Body of pancreas (tissue), 4 donors: ENCODE measurements at regions not wholly inside any gene's neighbourhood (a gene's known extent, or its start where the extent isn't known, plus 50 kb on each side); places are given as distances from the start of the nearest gene placed in this dataset.
"Not testable (repeated sequence)": the region's sequence is repeated elsewhere in the genome, so short reads cannot be mapped to it uniquely, and the experiment has no call there.

Experiments
- POLR2A ChIP-seq, 3 donors: fragments of 450-650 bp; IDR thresholded peaks; one replicate each; pipeline ENCODE4 v1.6.1; 2016; ENCODE audit warnings: antibody characterized with exemption in 3 of 3, mild to moderate bottlenecking in 2 of 3
- TF ChIP-seq, protein P1 (sequence below), 7 experiments: fragments of 450-650 bp in 4 of 7; fragments of 200-600 bp in 3 of 7; sonication (generic) in 3 of 7; IDR thresholded peaks; one replicate each; pipeline ENCODE4 v1.5.1; 2016 to 2019; ENCODE audit warnings: antibody characterized with exemption in 7 of 7

DNA sequence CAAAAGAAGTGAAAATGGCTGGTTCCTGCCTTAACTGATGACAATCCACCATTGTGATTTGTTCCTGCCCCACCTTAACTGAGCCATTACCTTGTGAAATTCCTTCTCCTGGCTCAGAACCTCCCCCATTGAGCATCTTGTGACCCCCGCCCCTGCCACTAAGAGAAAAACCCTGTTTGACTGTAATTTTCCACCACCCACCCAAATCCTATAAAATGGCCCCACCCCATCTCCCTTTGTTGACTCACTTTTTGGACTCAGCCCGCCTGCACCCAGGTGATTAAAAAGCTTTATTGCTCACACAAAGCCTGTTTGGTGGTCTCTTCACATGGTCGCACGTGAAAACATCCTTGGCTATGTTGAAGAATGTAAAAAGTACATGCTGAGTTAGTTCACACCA lies 197.6 kb upstream of the FBN2 start:
- not testable (repeated sequence) for TF ChIP-seq POLR2A (IDR thresholded peaks at IDR 0.05)
- TF ChIP-seq, protein P1, sequence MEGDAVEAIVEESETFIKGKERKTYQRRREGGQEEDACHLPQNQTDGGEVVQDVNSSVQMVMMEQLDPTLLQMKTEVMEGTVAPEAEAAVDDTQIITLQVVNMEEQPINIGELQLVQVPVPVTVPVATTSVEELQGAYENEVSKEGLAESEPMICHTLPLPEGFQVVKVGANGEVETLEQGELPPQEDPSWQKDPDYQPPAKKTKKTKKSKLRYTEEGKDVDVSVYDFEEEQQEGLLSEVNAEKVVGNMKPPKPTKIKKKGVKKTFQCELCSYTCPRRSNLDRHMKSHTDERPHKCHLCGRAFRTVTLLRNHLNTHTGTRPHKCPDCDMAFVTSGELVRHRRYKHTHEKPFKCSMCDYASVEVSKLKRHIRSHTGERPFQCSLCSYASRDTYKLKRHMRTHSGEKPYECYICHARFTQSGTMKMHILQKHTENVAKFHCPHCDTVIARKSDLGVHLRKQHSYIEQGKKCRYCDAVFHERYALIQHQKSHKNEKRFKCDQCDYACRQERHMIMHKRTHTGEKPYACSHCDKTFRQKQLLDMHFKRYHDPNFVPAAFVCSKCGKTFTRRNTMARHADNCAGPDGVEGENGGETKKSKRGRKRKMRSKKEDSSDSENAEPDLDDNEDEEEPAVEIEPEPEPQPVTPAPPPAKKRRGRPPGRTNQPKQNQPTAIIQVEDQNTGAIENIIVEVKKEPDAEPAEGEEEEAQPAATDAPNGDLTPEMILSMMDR (IDR thresholded peaks at IDR 0.05): not testable (repeated sequence)
